ENCODE measurements at regions not wholly inside any gene's neighbourhood (a gene's known extent, or its start where the extent isn't known, plus 50 kb on each side); places are given as distances from the start of the nearest gene placed in this dataset.
A peak's percentile ranks its signal among the peaks of the same experiment; 100 is the strongest.

- TF ChIP-seq, protein P1, sequence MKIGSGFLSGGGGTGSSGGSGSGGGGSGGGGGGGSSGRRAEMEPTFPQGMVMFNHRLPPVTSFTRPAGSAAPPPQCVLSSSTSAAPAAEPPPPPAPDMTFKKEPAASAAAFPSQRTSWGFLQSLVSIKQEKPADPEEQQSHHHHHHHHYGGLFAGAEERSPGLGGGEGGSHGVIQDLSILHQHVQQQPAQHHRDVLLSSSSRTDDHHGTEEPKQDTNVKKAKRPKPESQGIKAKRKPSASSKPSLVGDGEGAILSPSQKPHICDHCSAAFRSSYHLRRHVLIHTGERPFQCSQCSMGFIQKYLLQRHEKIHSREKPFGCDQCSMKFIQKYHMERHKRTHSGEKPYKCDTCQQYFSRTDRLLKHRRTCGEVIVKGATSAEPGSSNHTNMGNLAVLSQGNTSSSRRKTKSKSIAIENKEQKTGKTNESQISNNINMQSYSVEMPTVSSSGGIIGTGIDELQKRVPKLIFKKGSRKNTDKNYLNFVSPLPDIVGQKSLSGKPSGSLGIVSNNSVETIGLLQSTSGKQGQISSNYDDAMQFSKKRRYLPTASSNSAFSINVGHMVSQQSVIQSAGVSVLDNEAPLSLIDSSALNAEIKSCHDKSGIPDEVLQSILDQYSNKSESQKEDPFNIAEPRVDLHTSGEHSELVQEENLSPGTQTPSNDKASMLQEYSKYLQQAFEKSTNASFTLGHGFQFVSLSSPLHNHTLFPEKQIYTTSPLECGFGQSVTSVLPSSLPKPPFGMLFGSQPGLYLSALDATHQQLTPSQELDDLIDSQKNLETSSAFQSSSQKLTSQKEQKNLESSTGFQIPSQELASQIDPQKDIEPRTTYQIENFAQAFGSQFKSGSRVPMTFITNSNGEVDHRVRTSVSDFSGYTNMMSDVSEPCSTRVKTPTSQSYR (CRISPR knock-in tag; IDR thresholded peaks at IDR 0.05) = peak; percentile 76
- TF ChIP-seq CTCF (IDR thresholded peaks at IDR 0.05) = no peak
- TF ChIP-seq ZNF121 (CRISPR knock-in tag; IDR thresholded peaks at IDR 0.05) = peak; percentile 96
- TF ChIP-seq E2F5 (CRISPR knock-in tag; IDR thresholded peaks at IDR 0.05) = no peak
- no peak for TF ChIP-seq ZNF317 (CRISPR knock-in tag; IDR thresholded peaks at IDR 0.05; ENCODE audit: borderline replicate concordance, low read depth)
Observed at GRCh38 chr19:33905937-33906577, 109.4 kb downstream of the KCTD15 start (continued).

GRCh38 chr19:33906578-33907335 lies 110.1 kb downstream of the KCTD15 start:
- peaks cover 3% of the 10 kb centered on the region for H3K36me3 Mint-ChIP-seq
- H3K4me1 Mint-ChIP-seq = peaks cover 52% of the 10 kb centered on the region
- peak overlapping the region; percentile 92 for H3K27ac Mint-ChIP-seq
- DNase-seq (ENCODE audit: low spot score) (peak; percentile 60), ATAC-seq (peak; percentile 38)
- H3K27me3 Mint-ChIP-seq (ENCODE audit: low read depth) = peaks cover 7% of the 10 kb centered on the region
- ChIA-PET CTCF (interaction anchor here (0.6 to 2.2 kb wide), 12 partner anchors 21 to 239 kb away, joined by 3 to 19 read pairs (median 6); partner anchors contain the start of gene KCTD15), POLR2A (interaction anchor here (0.6 to 2.5 kb wide), 9 partner anchors 8 to 112 kb away, joined by 3 to 22 read pairs (median 7); partner anchors contain the start of gene KCTD15)
- peak overlapping the region; percentile 79 for H3K4me3 Mint-ChIP-seq
- H3K9me3 Mint-ChIP-seq = peaks cover 3% of the 10 kb centered on the region; the same call in 1 of the 2 replicates
- TF ChIP-seq FOXJ3 (CRISPR knock-in tag; IDR thresholded peaks at IDR 0.05; ENCODE audit: borderline replicate concordance) (no peak), FOXP1 (CRISPR knock-in tag; IDR thresholded peaks at IDR 0.05; ENCODE audit: borderline replicate concordance) (no peak), NFYB (CRISPR knock-in tag; conservative IDR thresholded peaks at IDR 0.05; ENCODE audit: low read depth) (no peak), TP53 (CRISPR knock-in tag; IDR thresholded peaks at IDR 0.05) (0 out of 2 replicates have a peak, but pooled peaks have one; percentile 26), SMAD3 (CRISPR knock-in tag; IDR thresholded peaks at IDR 0.05; ENCODE audit: borderline replicate concordance) (no peak), SMAD4 (CRISPR knock-in tag; IDR thresholded peaks at IDR 0.05) (0 out of 2 replicates have a peak, but pooled peaks have one; percentile 23), ATF1 (CRISPR knock-in tag; IDR thresholded peaks at IDR 0.05) (no peak), GRHL2 (CRISPR knock-in tag; IDR thresholded peaks at IDR 0.05; ENCODE audit: insufficient replicate concordance, severe bottlenecking) (no peak), MYBL2 (CRISPR knock-in tag; IDR thresholded peaks at IDR 0.05) (0 out of 2 replicates have a peak, but pooled peaks have one; percentile 51), ZNF138 (CRISPR knock-in tag; conservative IDR thresholded peaks at IDR 0.05) (no peak), RORB (CRISPR knock-in tag; IDR thresholded peaks at IDR 0.05) (no peak), JUN (CRISPR knock-in tag; IDR thresholded peaks at IDR 0.05) (no peak), MLX (CRISPR knock-in tag; IDR thresholded peaks at IDR 0.05) (no peak), NFATC4 (CRISPR knock-in tag; IDR thresholded peaks at IDR 0.05) (no peak), ESRRA (CRISPR knock-in tag; IDR thresholded peaks at IDR 0.05; ENCODE audit: borderline replicate concordance) (peak; percentile 57; the same call in 1 of the 2 replicates), CREM (CRISPR knock-in tag; IDR thresholded peaks at IDR 0.05) (no peak), CREB1 (CRISPR knock-in tag; IDR thresholded peaks at IDR 0.05) (no peak), JAZF1 (CRISPR knock-in tag; IDR thresholded peaks at IDR 0.05) (no peak), ZNF232 (CRISPR knock-in tag; IDR thresholded peaks at IDR 0.05) (no peak)
- TF ChIP-seq, protein P2, sequence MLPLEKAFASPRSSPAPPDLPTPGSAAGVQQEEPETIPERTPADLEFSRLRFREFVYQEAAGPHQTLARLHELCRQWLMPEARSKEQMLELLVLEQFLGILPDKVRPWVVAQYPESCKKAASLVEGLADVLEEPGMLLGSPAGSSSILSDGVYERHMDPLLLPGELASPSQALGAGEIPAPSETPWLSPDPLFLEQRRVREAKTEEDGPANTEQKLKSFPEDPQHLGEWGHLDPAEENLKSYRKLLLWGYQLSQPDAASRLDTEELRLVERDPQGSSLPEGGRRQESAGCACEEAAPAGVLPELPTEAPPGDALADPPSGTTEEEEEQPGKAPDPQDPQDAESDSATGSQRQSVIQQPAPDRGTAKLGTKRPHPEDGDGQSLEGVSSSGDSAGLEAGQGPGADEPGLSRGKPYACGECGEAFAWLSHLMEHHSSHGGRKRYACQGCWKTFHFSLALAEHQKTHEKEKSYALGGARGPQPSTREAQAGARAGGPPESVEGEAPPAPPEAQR (CRISPR knock-in tag; IDR thresholded peaks at IDR 0.05) = no peak
- TF ChIP-seq, protein P3, sequence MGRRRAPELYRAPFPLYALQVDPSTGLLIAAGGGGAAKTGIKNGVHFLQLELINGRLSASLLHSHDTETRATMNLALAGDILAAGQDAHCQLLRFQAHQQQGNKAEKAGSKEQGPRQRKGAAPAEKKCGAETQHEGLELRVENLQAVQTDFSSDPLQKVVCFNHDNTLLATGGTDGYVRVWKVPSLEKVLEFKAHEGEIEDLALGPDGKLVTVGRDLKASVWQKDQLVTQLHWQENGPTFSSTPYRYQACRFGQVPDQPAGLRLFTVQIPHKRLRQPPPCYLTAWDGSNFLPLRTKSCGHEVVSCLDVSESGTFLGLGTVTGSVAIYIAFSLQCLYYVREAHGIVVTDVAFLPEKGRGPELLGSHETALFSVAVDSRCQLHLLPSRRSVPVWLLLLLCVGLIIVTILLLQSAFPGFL (CRISPR knock-in tag; IDR thresholded peaks at IDR 0.05; ENCODE audit: borderline replicate concordance) = no peak
- TF ChIP-seq, protein P4, sequence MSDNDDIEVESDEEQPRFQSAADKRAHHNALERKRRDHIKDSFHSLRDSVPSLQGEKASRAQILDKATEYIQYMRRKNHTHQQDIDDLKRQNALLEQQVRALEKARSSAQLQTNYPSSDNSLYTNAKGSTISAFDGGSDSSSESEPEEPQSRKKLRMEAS (CRISPR knock-in tag; IDR thresholded peaks at IDR 0.05) = peak; percentile 59
